K562 (cell line): ENCODE measurements at regions not wholly inside any gene's neighbourhood (a gene's known extent, or its start where the extent isn't known, plus 50 kb on each side); places are given as distances from the start of the nearest gene placed in this dataset.

Source experiments
- ATAC-seq: fragments of 200-7000 bp; cut with Tn5 transposase; 3 replicates; pipeline ENCODE4 v1.9.1; 2020; ENCODE audit warnings: moderate library complexity
- BruUV-seq: library from RNA; stranded (reverse); fragments of 400-500 nt; replicated peaks from 2 replicates; lab custom pipeline; 2021; lab: Mats Ljungman, UMichigan
- CTCF ChIA-PET: fragments of 300-600 bp; formaldehyde crosslinking; extraction: SDS; loops from one replicate; lab custom pipeline; 2021; ENCODE audit warnings: low intra/inter-chr PET ratio; lab: Yijun Ruan, JAX
- POLR2A ChIA-PET: fragments of 300-600, 350-650 bp; sonication (Branson Sonifier 250); formaldehyde crosslinking; extraction: SDS; loops from one replicate; lab custom pipeline; 2021; ENCODE audit warnings: antibody characterized with exemption, inconsistent platforms; lab: Yijun Ruan, JAX
- DNase-seq, 4 experiments: peaks; one replicate each; pipeline versions ENCODE4 v3.0.0 to v3.0.0-alpha.2; 2011 to 2018; ENCODE audit warnings: low spot score in 3 of 4, mixed read lengths in 3 of 4; ENCODE audit errors: extremely low read depth in 1 of 4
- FAIRE-seq: peaks from 2 replicates; lab custom pipeline; 2011; peaks lifted over from hg19 to GRCh38; lab: Jason Lieb, UNC
- H2AFZ ChIP-seq: 2 replicates; pipeline ENCODE4 v1.6.0; 2011; ENCODE audit warnings: low read depth, low read length, control low read depth, inconsistent platforms
- H3K27ac ChIP-seq: fragments of 200-600 bp; 3 replicates; pipeline ENCODE4 v1.8.0; 2011; ENCODE audit warnings: low read depth, mild to moderate bottlenecking, control low read depth, inconsistent platforms, low read length, moderate library complexity, mixed read lengths; ENCODE audit errors: extremely low read depth
- H3K27me3 ChIP-seq, 2 experiments: fragments of 300-600 bp in 1 of 2; 2 replicates in 1 of 2; 3 replicates in 1 of 2; pipeline versions ENCODE4 v1.6.0 to v1.8.0; 2011; ENCODE audit warnings: inconsistent platforms in 2 of 2, low read length in 2 of 2, mild to moderate bottlenecking in 1 of 2, mixed read lengths in 1 of 2, moderate library complexity in 1 of 2; ENCODE audit not compliant: control insufficient read depth in 2 of 2, insufficient read depth in 2 of 2
- H3K36me3 ChIP-seq: fragments of 300-600 bp; 3 replicates; pipeline ENCODE4 v1.8.0; 2011; ENCODE audit warnings: mild to moderate bottlenecking, low read length, inconsistent platforms; ENCODE audit not compliant: control insufficient read depth, insufficient read depth
- H3K4me1 ChIP-seq, 2 experiments: fragments of 200-600 bp in 1 of 2; replicated peaks in 1 of 2; 2 replicates in 1 of 2; 3 replicates in 1 of 2; pipeline versions ENCODE4 v1.5.1 to v1.8.0; 2011; ENCODE audit warnings: inconsistent platforms in 2 of 2, low read length in 2 of 2, mild to moderate bottlenecking in 1 of 2, mixed read lengths in 1 of 2, moderate library complexity in 1 of 2; ENCODE audit not compliant: control insufficient read depth in 2 of 2, insufficient read depth in 2 of 2
- H3K4me2 ChIP-seq: 2 replicates; pipeline ENCODE4 v1.6.1; 2011; ENCODE audit warnings: low read length, control low read depth, inconsistent platforms, mixed read lengths; ENCODE audit not compliant: insufficient read depth
- H3K4me3 ChIP-seq: fragments of 200-600 bp; sonication (generic), shearing (Covaris generic); 2 replicates; pipeline ENCODE4 v1.5.1; 2016; ENCODE audit warnings: control low read depth, inconsistent platforms
- H3K79me2 ChIP-seq: fragments of 200-600 bp; 3 replicates; pipeline ENCODE4 v1.8.0; 2011; ENCODE audit warnings: low read length, inconsistent platforms; ENCODE audit not compliant: control insufficient read depth, insufficient read depth
- H3K9ac ChIP-seq, 2 experiments: 2 replicates each; pipeline versions ENCODE4 v1.6.0 to v1.6.1; 2011; ENCODE audit warnings: low read depth in 2 of 2, low read length in 2 of 2, control low read depth in 1 of 2, inconsistent platforms in 1 of 2, mild to moderate bottlenecking in 1 of 2, mixed read lengths in 1 of 2; ENCODE audit not compliant: insufficient read depth in 1 of 2
- H3K9me1 ChIP-seq: one replicate; pipeline ENCODE4 v1.6.0; 2011; ENCODE audit warnings: inconsistent platforms, mild to moderate bottlenecking, low read length, moderate library complexity; ENCODE audit not compliant: control insufficient read depth, insufficient read depth
- H3K9me3 ChIP-seq: replicated peaks from 2 replicates; pipeline ENCODE4 v1.5.1; 2011; ENCODE audit warnings: low read depth, low read length, inconsistent platforms; ENCODE audit not compliant: control insufficient read depth, insufficient read depth
- H4K20me1 ChIP-seq: replicated peaks from 2 replicates; pipeline ENCODE4 v1.6.1; 2011; ENCODE audit warnings: low read length, inconsistent platforms, mixed read lengths; ENCODE audit not compliant: control insufficient read depth, insufficient read depth
- C11orf30 ChIP-seq: fragments of 450-650 bp; IDR thresholded peaks from 2 replicates; pipeline ENCODE4 v1.6.1; 2016; ENCODE audit warnings: low read depth, mild to moderate bottlenecking
- PKNOX1 ChIP-seq: fragments of 450-650 bp; IDR thresholded peaks from 2 replicates; pipeline ENCODE4 v1.6.1; 2016
- POLR2AphosphoS5 ChIP-seq: IDR thresholded peaks from 2 replicates; pipeline ENCODE4 v1.6.1; 2011; ENCODE audit warnings: mild to moderate bottlenecking, low read depth, low read length, moderate library complexity; ENCODE audit not compliant: control insufficient read depth, insufficient read depth
- TFAM ChIP-seq: fragments of 250-450 bp; sonication (Bioruptor Pico); conservative IDR thresholded peaks from 2 replicates; pipeline ENCODE4 v1.5.0; 2021; ENCODE audit warnings: mild to moderate bottlenecking, moderate library complexity
- TOE1 ChIP-seq, 2 experiments: fragments of 450-650 bp in 1 of 2; sonication (generic) in 1 of 2; formaldehyde crosslinking in 1 of 2; IDR thresholded peaks; 2 replicates each; pipeline versions ENCODE4 v1.7.1 to v1.8.0; 2016 to 2022; ENCODE audit warnings: borderline replicate concordance in 2 of 2, mild to moderate bottlenecking in 2 of 2, antibody characterized with exemption in 1 of 2, inconsistent platforms in 1 of 2, low read depth in 1 of 2, missing genetic modification reagents in 1 of 2, moderate library complexity in 1 of 2
- ZNF316 ChIP-seq: fragments of 450-650 bp; IDR thresholded peaks from 2 replicates; pipeline ENCODE4 v1.6.1; 2016
- ZNF785 ChIP-seq: fragments of 250-450 bp; sonication (Bioruptor Pico); IDR thresholded peaks from 2 replicates; pipeline ENCODE4 v1.4.0; 2020; ENCODE audit warnings: mild to moderate bottlenecking
- WGBS: fragments of 100-300 bp; shearing (Covaris generic); methylation state at CpG from one replicate; pipeline ENCODE4 v1.1.6; 2016; ENCODE audit warnings: low coverage, mixed read lengths; ENCODE audit not compliant: insufficient coverage; ENCODE audit errors: missing lambda C conversion rate; 5-methylcytosine and 5-hydroxymethylcytosine counted together
- in situ Hi-C: fragments of 300-500 bp; cut with MboI; formaldehyde crosslinking; loops from 4 replicates; pipeline ENCODE4 v1.15.0; 2018; ENCODE audit warnings: inconsistent platforms, mixed read lengths
- intact Hi-C: fragments of 100-400 bp; cut with micrococcal nuclease; formaldehyde crosslinking; loops from 2 replicates; pipeline ENCODE4 v1.14.2; 2022

GRCh38 chr15:58287891-58288290 lies 143.9 kb upstream of the LIPC start:
- POLR2A ChIA-PET: no interaction called here
- Histone ChIP-seq H3K79me2 (no peaks in the 10 kb centered on the region), H3K27ac (no peak overlapping the region), H2AFZ (no peak overlapping the region), H3K4me1 (peaks cover 0 to 6% of the 10 kb centered on the region in 2 experiments; a peak in 1 of 5 replicates), H3K27me3 (no peaks in the 10 kb centered on the region), H4K20me1 (no peaks in the 10 kb centered on the region), H3K9ac (no peak overlapping the region), H3K9me3 (no peaks in the 10 kb centered on the region), H3K4me3 (no peak overlapping the region), H3K4me2 (no peak overlapping the region), H3K9me1 (no peaks in the 10 kb centered on the region), H3K36me3 (no peaks in the 10 kb centered on the region)
- FAIRE-seq (no peak), DNase-seq (no peak), ATAC-seq (no peak)
- TF ChIP-seq PKNOX1 (peak; percentile 69), ZNF785 (CRISPR knock-in tag) (no peak), ZNF316 (peak; percentile 61; the same call in 1 of the 2 replicates), TOE1 (IDR thresholded peaks at IDR 0.05; ENCODE audit: borderline replicate concordance) (no peak), TOE1 (CRISPR knock-in tag; IDR thresholded peaks at IDR 0.05; ENCODE audit: borderline replicate concordance, low read depth) (no peak), TFAM (CRISPR knock-in tag) (no peak), C11orf30 (peak; percentile 34; the same call in 1 of the 2 replicates), POLR2AphosphoS5 (no peak)
- WGBS: 57% methylated on average over 2 of the region's 2 CpGs
- no TSS peak for BruUV-seq
- intact Hi-C loops: no loop called here
- in situ Hi-C loops: no loop called here
- CTCF ChIA-PET: no interaction called here
